Karpas-422 (cell line): ENCODE measurements at regions not wholly inside any gene's neighbourhood (a gene's known extent, or its start where the extent isn't known, plus 50 kb on each side); places are given as distances from the start of the nearest gene placed in this dataset.

ENCODE experiments used
- DNase-seq: peaks from one replicate; pipeline ENCODE4 v3.0.0-alpha.2; 2015
- H2AFZ ChIP-seq: fragments of 200-600 bp; sonication (generic); 2 replicates; pipeline ENCODE4 v1.6.1; 2014; ENCODE audit warnings: antibody characterized with exemption, low read length, mixed read lengths
- H3K27ac ChIP-seq: fragments of 200-600 bp; sonication (generic); 2 replicates; pipeline ENCODE4 v1.5.1; 2014; ENCODE audit warnings: mild to moderate bottlenecking, low read length, moderate library complexity
- H3K27me3 ChIP-seq: fragments of 200-600 bp; sonication (generic); 2 replicates; pipeline ENCODE4 v1.6.1; 2014; ENCODE audit warnings: low read length, mixed read lengths
- H3K36me3 ChIP-seq: fragments of 200-600 bp; sonication (generic); 2 replicates; pipeline ENCODE4 v1.6.1; 2014; ENCODE audit warnings: low read length, mixed read lengths; ENCODE audit not compliant: insufficient read depth
- H3K4me1 ChIP-seq: fragments of 200-600 bp; sonication (generic); 2 replicates; pipeline ENCODE4 v1.6.1; 2014; ENCODE audit warnings: mild to moderate bottlenecking, low read length, mixed read lengths
- H3K4me2 ChIP-seq: fragments of 200-600 bp; sonication (generic); 2 replicates; pipeline ENCODE4 v1.6.1; 2014; ENCODE audit warnings: low read length, low read depth, mild to moderate bottlenecking; ENCODE audit not compliant: poor library complexity, severe bottlenecking
- H3K4me3 ChIP-seq: fragments of 200-600 bp; sonication (generic); 2 replicates; pipeline ENCODE4 v1.5.1; 2014; ENCODE audit warnings: mild to moderate bottlenecking, antibody characterized with exemption, low read length, mixed read lengths
- H3K79me2 ChIP-seq: fragments of 200-600 bp; sonication (generic); 2 replicates; pipeline ENCODE4 v1.6.1; 2014; ENCODE audit warnings: mild to moderate bottlenecking, low read length, mixed read lengths
- H3K9ac ChIP-seq: fragments of 200-600 bp; sonication (generic); 2 replicates; pipeline ENCODE4 v1.6.0; 2014; ENCODE audit warnings: low read length
- H3K9me2 ChIP-seq: fragments of 200-600 bp; sonication (generic), shearing (Covaris generic); replicated peaks from 2 replicates; pipeline ENCODE4 v1.6.0; 2014; ENCODE audit warnings: mild to moderate bottlenecking, low read length, moderate library complexity; ENCODE audit not compliant: insufficient read depth
- H3K9me3 ChIP-seq: fragments of 300-700, 200-600 bp; sonication (generic); 2 replicates; pipeline ENCODE4 v1.6.1; 2014; ENCODE audit warnings: low read length, mixed read lengths
- H4K20me1 ChIP-seq: fragments of 200-600 bp; sonication (generic); 2 replicates; pipeline ENCODE4 v1.6.1; 2014; ENCODE audit warnings: mild to moderate bottlenecking, antibody characterized with exemption, low read length, low read depth; ENCODE audit not compliant: insufficient read depth

DNA sequence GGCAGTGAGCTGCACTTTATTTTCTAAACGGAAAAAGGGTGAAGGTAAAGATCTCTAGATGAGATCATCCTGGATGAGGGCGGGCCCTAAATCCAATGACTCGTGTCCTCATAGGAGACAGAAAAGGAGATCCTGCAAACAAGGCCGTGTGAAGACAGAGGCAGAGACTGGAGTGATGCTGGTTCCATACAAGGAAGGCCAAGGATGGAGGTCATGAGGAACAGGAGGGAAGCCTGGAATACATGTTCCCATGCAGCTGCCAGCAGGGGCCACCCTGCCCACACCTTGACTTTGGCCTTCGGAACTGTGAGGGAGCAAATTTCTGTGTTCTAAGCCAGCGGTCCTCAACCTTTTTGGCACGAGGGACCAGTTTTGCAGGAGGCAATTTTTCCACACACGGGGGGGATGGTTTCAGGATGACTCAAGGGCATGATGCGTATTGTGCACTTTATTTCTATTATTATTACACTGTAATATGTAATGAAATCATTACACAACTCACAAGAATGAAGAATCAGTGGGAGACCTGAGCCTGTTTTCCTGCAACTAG lies 94.3 kb downstream of the PSMG1 start:
- Histone ChIP-seq H3K4me1 (no peaks in the 10 kb centered on the region), H3K36me3 (no peaks in the 10 kb centered on the region), H2AFZ (no peak overlapping the region), H3K27ac (no peak overlapping the region), H3K4me3 (no peak overlapping the region), H3K9ac (no peak overlapping the region), H3K9me3 (no peaks in the 10 kb centered on the region), H3K79me2 (no peaks in the 10 kb centered on the region), H3K9me2 (no peaks in the 10 kb centered on the region), H4K20me1 (no peaks in the 10 kb centered on the region), H3K4me2 (no peak overlapping the region), H3K27me3 (no peaks in the 10 kb centered on the region)
- peak; percentile 32 for DNase-seq

GRCh38 chr21:39088031-39088370 lies 95.2 kb downstream of the PSMG1 start:
- Histone ChIP-seq H3K9me2 (no peaks in the 10 kb centered on the region), H3K9me3 (no peaks in the 10 kb centered on the region), H3K27ac (no peak overlapping the region), H3K4me3 (no peak overlapping the region), H4K20me1 (no peaks in the 10 kb centered on the region), H3K4me2 (no peak overlapping the region), H3K27me3 (no peaks in the 10 kb centered on the region), H3K9ac (no peak overlapping the region), H3K4me1 (no peaks in the 10 kb centered on the region), H3K79me2 (no peaks in the 10 kb centered on the region), H3K36me3 (no peaks in the 10 kb centered on the region), H2AFZ (no peak overlapping the region)
- peak; percentile 32 for DNase-seq

DNA sequence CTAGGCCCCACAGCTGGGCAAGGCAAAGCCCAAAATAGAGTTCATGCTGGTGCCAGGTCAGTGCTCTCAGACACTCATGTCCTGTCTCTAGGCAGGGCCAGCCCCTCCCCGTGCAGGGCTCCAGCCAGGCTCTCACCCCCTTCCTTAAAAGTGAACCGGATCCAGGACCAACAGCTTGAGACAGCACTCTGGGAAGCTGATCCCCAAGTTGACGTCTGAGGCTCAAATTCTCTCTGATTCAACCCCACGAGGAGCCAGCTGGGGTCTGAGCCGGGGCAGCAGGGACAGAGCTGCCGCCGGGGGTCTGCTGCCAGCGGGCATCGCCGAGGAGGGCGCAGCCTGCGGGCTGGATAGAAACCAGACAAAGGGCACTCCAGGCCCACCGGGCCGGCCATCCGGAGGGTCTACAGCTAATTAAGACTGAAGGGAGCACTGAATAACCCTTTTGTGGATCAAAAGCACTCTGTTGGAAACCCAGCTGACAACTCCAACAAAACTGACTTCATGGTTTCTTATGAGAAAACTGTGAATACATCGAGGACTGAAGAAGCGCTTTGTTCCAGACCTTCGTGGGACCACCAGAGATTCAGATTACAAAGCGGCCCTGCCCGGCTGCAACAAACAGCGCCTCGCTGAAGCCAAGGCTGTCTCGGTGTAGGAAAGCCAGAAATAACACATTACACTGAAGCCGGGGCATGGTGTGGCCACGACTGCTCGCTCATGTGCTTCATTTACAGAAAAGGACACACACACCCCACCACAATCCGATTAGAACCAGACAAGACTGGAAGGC lies 95.8 kb downstream of the PSMG1 start:
- no peaks in the 10 kb centered on the region for H3K79me2 ChIP-seq
- no peaks in the 10 kb centered on the region for H3K27me3 ChIP-seq
- no peaks in the 10 kb centered on the region for H3K9me3 ChIP-seq
- DNase-seq, result peak; percentile 15
- H3K4me3 ChIP-seq, result no peak overlapping the region
- H2AFZ ChIP-seq, result no peak overlapping the region
- H3K4me2 ChIP-seq, result no peak overlapping the region
- H3K36me3 ChIP-seq, result no peaks in the 10 kb centered on the region
- H4K20me1 ChIP-seq, result no peaks in the 10 kb centered on the region
- H3K4me1 ChIP-seq, result no peaks in the 10 kb centered on the region
- H3K27ac ChIP-seq, result no peak overlapping the region
- H3K9ac ChIP-seq, result no peak overlapping the region
- H3K9me2 ChIP-seq, result no peaks in the 10 kb centered on the region

DNA sequence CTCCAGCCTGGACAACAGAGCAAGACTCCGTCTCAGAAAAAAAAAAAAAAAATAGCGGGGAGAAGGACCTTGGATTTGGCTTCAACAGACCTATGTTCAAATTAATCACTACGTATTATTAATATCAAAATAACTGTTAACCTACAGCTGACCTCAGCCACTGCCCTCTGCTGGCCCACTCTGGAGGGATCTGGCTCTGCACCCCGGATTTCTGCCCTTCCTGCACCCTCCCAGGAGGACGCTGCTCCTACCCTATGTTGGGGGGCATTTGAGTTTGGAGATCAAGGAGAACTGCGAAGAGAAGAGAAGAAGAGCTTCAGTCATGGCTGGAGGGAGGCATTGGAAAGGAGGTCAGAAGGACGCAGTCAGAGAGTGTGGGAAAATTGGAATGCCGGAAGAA lies 96.7 kb downstream of the PSMG1 start:
- Histone ChIP-seq H3K9me2 (no peaks in the 10 kb centered on the region), H3K4me1 (no peaks in the 10 kb centered on the region), H3K27me3 (no peaks in the 10 kb centered on the region), H3K27ac (no peak overlapping the region), H2AFZ (no peak overlapping the region), H3K4me2 (no peak overlapping the region), H3K36me3 (no peaks in the 10 kb centered on the region), H3K4me3 (no peak overlapping the region), H4K20me1 (no peaks in the 10 kb centered on the region), H3K79me2 (no peaks in the 10 kb centered on the region), H3K9ac (no peak overlapping the region), H3K9me3 (no peaks in the 10 kb centered on the region)
- peak; percentile 44 for DNase-seq

GRCh38 chr21:39085843-39086405 lies 97.3 kb downstream of the PSMG1 start:
- Histone ChIP-seq H3K27me3 (no peaks in the 10 kb centered on the region), H3K4me2 (no peak overlapping the region), H3K79me2 (no peaks in the 10 kb centered on the region), H3K9me2 (no peaks in the 10 kb centered on the region), H3K4me1 (no peaks in the 10 kb centered on the region), H3K27ac (no peak overlapping the region), H3K9ac (no peak overlapping the region), H3K36me3 (no peaks in the 10 kb centered on the region), H4K20me1 (no peaks in the 10 kb centered on the region), H3K9me3 (no peaks in the 10 kb centered on the region), H3K4me3 (no peak overlapping the region), H2AFZ (no peak overlapping the region)
- DNase-seq, result peak; percentile 28

GRCh38 chr21:39084979-39085729 lies 98.1 kb downstream of the PSMG1 start:
- Histone ChIP-seq H3K9ac (no peak overlapping the region), H3K27me3 (no peaks in the 10 kb centered on the region), H3K27ac (no peak overlapping the region)

DNA sequence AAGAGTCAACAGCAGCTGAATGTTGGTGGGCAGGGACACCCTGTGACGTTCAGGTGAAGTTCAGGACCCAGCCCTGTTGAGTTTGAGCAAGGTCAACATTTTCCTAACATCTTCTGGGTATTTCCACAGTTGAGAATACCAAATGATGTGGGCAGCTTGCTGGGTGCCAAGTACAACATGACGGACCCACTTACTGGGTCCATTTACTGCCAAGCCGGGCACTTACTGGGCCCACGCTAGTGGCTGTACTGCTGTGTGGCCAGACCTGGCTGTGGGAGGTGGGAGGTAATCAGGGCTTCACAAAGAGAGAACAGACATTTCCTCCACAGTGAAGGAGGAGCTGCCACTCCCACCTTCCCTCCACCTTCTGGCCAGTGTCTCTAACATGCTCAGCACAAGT lies 99.2 kb downstream of the PSMG1 start:
- no peaks in the 10 kb centered on the region for H3K27me3 ChIP-seq
- no peaks in the 10 kb centered on the region for H3K9me3 ChIP-seq
- DNase-seq, result no peak
- H3K36me3 ChIP-seq, result no peaks in the 10 kb centered on the region
- no peak overlapping the region for H3K4me2 ChIP-seq
- no peaks in the 10 kb centered on the region for H3K79me2 ChIP-seq
- no peak overlapping the region for H3K9ac ChIP-seq
- H4K20me1 ChIP-seq, result no peaks in the 10 kb centered on the region
- H3K4me1 ChIP-seq, result no peaks in the 10 kb centered on the region
- H3K9me2 ChIP-seq, result no peaks in the 10 kb centered on the region
- H3K4me3 ChIP-seq, result no peak overlapping the region
- H2AFZ ChIP-seq, result no peak overlapping the region
- H3K27ac ChIP-seq, result no peak overlapping the region

More at GRCh38 chr21:39084979-39085729, 98.1 kb downstream of the PSMG1 start:
- H3K9me3 ChIP-seq, result no peaks in the 10 kb centered on the region
- no peak overlapping the region for H3K4me3 ChIP-seq
- no peak overlapping the region for H3K4me2 ChIP-seq
- H3K36me3 ChIP-seq, result no peaks in the 10 kb centered on the region
- no peaks in the 10 kb centered on the region for H3K9me2 ChIP-seq
- H3K4me1 ChIP-seq, result no peaks in the 10 kb centered on the region
- DNase-seq, result peak; percentile 20
- H4K20me1 ChIP-seq, result no peaks in the 10 kb centered on the region
- H3K79me2 ChIP-seq, result no peaks in the 10 kb centered on the region
- H2AFZ ChIP-seq, result no peak overlapping the region

DNA sequence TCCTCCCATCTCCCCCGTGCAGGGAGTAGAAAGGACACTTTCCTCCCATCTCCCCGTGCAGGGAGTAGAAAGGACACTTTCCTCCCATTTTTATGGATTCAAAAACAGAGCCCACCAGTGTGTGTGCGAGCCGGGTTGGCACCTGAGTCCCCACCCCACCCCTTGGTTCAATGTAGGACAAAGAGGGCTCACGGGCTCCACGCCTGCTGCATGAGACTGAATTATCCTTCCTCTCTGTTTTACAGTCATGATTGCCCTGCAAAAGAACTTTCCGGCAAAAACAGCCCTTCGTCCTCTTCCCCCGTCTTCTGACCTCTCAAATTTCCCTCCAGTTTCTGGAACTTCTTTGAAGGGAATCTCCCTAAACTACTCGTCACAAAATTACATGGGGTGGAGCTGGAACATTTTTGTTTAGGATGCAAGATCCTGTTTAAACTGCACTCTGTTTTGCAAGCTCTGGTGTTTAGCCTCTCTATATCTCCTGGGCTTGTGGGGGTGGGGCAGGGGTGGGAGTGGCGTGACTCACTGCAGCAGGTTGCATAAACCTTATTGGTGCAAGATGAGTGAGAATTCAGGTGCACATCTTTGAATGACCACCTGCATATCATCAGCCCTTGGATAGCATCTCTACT lies 99.8 kb downstream of the PSMG1 start:
- Histone ChIP-seq H3K27me3 (no peaks in the 10 kb centered on the region), H2AFZ (no peak overlapping the region)

More for the DNA sequence above, 99.8 kb downstream of the PSMG1 start:
- Histone ChIP-seq H3K4me2 (no peak overlapping the region), H3K9me2 (no peaks in the 10 kb centered on the region), H3K36me3 (no peaks in the 10 kb centered on the region), H3K27ac (no peak overlapping the region), H3K79me2 (no peaks in the 10 kb centered on the region), H3K9me3 (no peaks in the 10 kb centered on the region), H4K20me1 (no peaks in the 10 kb centered on the region), H3K4me1 (no peaks in the 10 kb centered on the region), H3K9ac (no peak overlapping the region), H3K4me3 (no peak overlapping the region)
- peak; percentile 29 for DNase-seq
